Hindlimb muscle (tissue), 1 donor: ENCODE measurements at regions not wholly inside any gene's neighbourhood (a gene's known extent, or its start where the extent isn't known, plus 50 kb on each side); places are given as distances from the start of the nearest gene placed in this dataset.

Experiments
- DNase-seq: peaks from one replicate; pipeline ENCODE4 v3.0.0-alpha.2; 2013

DNA sequence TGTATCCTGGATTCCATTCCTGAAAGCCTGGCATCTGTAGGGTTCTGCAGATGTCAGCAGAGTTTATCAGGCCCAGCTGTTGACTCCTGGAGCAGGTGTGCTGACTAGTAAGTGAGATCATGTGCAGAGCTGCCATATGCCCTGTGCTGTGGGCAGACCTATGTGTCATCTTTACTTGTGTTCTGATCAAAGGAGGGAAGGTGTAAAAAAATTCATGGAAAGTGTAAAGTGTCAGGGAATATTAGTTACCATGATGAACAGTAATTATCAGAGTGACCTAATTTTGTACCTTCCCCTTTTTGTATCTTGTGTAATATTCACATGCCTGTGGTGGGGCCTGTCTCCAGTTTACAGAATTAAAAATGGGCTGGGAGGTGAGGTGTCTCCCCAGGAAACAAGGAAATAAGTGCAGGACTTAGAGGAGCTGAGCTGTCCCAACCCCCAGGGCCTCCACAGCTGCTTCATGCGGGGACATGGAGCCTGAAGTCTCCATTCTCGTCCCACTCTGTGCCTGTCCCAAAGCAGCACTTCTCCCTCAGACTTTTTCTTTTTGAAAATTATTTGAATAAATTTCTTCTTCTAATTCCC is 148.2 kb upstream of the GGTLC1 start:
- no peak for DNase-seq

DNA sequence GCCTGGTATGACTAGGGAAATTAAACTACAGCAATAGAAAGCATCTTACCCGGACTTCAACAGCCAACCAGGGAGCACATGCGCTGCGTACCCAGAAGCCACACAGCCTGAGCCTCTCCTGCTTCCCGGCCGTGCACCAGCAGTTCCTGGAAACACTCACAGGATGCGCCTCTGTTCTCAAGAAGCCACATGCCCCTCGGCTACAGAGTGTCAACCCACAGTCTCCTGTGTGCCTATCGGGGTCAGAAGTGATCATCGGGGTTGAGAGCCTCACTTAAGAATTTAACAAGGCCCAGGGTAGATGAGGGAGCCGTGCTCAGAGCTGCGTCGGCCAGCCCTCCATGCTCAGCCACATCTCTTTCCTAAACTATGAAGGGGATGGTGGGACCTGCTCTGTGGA is 147.2 kb upstream of the GGTLC1 start:
- DNase-seq: no peak

DNA sequence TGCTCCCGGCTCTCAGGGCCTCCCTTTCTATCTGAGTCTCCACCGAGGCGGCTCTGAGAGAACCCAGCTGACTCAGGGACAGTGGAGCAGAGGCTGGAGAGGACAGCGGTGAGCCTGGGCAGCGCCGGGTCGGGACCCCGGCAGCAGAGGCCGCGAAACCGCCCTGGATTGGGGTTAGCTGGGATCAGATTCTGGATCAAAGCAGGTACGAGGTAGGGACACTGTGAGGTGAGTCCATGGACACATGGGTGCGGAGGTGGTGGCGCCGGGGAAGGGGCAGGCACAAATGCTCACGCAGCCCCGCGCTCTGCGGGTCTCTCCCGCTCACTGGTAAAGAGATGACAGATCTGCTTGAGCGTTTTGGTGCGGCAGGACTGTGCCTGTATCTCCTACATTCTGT is 146.4 kb upstream of the GGTLC1 start:
- no peak for DNase-seq

DNA sequence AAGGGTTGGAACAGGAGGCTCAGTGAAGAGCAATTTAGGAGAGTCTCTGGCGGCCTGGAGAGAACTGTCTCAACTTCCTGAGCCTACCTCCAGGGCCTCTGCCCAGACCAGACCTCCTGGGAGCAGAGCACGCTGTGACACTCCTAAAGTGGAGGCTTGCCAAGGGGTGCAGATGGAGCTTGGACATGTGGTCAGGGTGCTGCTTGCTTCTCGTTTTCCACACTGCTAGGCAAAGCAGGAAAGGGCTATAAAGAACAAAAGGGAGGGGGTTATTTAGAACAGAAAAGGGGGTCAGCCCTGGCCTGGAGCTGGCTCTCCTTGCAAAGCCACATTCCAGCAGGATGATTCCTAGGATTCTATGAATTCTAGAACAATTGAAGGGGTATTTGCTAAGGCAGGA is 145.7 kb upstream of the GGTLC1 start:
- DNase-seq: no peak

DNA sequence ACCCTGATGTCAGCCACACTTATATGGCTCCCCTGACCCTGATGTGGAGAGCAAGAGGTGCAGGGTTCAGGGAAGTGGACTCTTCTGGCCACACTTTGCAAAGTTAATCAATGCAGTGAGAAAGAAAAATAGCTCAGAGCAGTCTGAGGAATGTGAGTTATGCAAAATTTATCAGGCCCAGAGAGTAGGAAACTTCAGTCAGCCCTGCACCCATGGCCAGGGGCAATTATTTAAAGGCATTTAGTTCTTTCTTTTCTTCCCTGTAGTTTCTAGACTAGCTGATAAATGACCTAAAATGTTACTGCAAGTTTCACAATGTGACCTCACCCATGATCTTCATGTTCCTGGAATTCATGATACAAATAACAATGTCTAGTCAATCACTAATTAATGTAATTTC is 143.7 kb upstream of the GGTLC1 start:
- no peak for DNase-seq

DNA sequence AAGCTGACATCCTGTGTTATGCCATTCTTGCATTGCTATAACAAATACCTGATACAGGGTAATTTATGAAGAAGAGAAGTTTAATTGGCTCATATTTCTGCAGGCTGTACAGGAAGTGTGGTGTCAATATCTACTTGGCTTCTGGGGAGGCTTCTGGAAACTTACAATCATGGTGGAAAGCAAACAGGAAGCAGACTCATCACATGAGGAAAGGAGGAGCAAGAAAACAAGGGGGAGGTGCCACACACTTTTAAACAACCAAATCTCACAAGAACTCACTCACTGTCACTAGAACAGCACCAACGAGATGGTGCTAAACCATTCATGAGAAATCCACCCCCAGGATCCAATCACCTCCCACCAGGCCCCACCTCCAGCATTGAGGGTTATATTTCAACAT is 143.1 kb upstream of the GGTLC1 start:
- no peak for DNase-seq

DNA sequence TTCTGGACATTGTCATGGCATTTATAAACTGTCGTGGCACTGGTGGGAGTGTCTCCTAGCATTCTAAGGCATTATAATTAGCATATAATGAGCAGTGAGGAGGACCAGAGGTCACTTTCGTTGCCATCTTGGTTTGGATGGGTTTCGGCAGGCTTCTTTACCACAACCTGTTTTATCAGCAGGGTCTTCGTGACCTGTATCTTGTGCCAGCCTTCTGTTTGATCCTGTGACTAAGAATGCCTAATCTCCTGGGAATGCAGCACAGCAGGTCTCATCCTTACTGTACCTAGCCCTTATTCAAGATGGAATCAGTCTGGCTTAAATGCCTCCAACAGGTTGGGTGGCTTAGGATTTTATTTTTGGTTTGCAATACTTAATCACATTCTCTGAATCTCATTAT is 142.7 kb upstream of the GGTLC1 start:
- no peak for DNase-seq

DNA sequence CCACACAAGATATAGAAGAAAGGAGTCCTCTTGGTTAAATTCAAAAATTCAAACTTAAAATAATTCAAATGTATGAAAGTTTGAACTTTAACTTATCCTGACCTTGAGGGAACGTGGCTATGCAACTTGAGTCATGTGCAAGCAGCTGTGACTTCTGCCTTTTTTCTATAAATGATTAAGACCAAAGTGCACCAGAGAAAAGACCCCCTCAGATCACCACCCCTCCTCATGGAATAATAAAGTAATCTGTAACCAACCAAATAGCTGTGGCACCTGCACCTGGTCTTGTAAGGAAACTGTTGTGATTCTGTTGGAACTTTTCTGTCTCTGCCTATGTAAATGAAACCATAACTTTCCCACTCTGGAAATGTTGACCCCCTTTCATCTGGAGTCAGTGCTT is 141.1 kb upstream of the GGTLC1 start:
- DNase-seq: no peak

DNA sequence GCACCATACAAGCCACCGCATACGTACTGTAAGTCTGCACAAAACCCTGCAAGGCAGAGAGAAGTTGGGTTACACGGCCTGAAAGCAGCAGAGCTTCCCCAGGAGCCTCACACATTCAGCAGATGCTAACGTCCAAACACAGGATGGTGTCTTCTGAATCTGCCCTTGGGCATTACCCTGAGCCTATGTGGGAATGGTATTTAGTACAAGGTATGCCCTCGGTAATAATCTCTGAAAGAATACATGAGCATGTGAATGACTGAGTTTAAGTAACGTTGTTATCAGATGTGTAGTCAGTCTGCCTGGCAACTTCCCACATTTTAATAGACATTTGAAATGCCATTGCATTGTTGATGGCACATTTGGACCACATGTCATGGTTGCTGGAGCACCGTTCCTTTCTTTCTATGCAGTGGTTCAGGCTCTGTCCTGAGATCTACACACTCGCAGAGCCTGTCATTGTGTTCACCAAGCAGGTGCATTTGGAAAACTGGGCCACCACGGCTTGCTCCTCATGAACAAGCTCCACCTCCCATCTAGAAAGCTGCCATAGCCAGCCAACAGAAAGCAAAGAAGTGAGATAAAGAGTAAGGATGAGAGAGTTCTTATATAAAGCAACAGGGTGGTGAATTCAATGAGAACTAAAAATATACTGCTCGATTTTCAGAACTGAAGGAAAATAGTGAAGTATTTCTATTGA is 136.5 kb upstream of the GGTLC1 start:
- DNase-seq: no peak

DNA sequence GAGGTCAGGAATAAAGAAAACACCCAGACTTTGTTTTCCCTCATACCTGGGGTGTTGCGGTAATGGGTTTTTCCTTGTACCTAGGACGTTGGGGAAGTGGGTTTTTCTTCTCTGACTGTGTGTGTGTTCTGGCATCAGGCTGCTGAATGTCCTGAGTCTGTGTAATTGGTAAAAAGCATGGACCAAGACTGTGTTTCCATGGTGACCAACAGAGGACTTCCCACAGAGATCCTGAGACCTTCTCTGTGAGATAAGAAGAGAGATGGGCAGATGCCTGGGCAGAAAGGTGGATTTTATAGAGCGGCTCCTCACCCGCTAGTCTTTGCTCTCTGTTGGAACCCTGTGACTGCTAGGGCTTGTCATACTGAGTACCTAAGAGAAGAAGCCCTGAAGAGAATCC is 135.4 kb upstream of the GGTLC1 start:
- no peak for DNase-seq

DNA sequence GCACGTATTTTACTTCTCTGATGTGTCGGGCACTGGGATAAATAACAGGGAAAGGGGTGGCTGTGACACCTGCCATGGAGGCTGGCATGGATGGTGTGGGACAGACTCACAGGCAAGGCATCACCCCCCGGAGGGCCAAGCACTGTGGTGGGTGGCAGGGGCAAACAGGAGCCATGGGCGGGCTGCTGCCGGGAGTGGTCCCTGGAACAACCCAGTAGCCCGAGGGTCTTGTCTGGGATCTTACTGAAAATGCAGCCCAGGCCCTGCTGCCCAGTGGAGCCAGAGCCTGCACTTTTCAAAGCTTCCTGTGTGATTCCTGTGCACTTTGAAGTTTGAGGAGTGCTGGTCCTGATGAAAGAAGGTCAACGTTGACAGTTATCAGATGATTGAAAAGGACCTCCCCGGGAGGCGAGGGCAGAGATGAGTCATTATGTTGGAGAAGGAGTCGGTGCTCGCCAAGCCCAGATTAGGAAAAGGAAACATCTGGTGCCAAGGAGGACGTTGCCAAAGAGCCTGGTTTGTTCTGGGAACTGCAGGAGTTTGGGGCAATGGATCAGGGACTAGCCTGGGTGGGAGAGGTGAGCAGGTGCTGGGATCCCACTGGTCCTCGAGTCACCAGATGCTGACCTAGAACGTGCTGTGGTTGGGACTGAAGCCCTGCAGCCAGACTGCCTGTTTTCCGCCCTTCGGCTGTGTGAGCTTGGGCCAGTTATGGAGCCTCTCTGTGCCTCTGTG is 130.0 kb upstream of the GGTLC1 start:
- DNase-seq: no peak

DNA sequence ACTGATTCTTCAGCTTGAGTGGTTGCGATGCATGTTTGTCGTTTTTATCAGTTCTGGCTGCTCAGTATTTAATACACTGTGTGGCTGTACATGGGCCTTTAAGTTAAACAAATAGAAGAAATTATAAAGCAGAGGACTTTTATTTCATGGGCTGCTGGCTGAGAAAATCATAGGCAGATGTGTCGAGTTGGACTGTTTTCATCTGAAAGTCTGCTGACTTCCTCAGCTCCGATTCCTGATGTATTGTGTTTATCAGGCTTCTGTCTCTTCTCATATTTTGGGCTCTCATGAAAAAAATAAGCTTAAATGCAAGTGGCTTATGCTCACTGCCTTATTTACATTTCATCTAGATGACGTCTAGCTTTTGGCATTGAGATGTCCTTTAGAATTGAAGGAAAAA is 129.5 kb upstream of the GGTLC1 start:
- peak; percentile 29 for DNase-seq

DNA sequence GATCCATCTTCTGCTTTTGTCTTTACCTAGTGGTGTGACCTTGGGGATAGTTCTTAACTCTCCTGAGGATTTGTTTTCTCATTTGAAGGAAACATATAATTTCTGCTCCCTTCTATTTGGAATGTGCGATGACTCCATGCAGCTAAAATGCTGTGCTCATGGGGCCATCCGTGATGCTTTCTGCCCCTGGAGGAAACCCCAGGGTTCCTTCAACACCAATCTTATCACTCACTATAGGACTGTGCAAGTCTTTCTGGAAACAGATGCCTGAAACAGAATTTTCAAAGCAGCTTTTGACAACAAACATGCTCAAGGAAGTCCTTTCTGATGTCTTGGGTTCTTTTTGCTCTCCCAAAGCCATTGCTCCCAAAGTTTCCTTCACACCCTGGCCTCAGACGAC is 128.8 kb upstream of the GGTLC1 start:
- no peak for DNase-seq

DNA sequence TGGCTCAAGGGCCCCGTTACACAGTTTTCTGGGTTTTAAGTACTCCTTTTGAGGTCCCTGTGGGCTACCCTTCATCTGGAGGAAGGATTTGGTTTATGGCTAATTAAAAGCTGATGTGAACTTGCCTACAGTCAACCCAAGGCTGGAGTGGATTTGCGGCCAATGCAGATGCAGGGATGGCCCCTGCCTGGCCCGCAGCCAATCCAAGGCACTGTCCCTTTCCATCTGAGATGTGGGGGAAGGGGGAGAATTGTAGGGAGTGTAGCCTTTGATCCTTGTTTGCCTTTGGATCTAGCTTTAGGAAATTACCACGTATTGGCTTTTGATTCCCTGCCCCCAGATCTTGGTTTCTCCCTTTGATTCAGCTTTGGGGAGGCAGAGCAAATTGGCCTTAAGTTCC is 128.0 kb upstream of the GGTLC1 start:
- DNase-seq: no peak

DNA sequence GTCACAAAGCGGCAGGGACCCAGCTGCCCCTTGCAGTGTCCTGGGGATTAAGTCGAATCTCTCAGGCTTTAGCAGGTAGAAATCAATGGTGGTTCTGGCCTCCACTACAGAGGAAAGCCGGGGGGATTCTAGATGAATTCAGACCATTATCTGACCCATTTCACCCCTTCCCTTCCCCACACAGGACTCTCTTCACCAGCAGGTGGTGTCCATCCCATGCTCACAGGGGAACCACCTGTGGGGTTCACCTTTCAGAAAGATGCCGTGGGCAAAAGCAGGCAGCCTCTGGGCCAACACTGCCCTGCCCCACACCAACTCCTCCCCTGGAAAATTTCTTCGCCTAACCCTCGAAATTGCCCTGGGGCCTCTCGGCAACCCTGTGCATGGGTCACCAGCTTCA is 123.8 kb upstream of the GGTLC1 start:
- no peak for DNase-seq

DNA sequence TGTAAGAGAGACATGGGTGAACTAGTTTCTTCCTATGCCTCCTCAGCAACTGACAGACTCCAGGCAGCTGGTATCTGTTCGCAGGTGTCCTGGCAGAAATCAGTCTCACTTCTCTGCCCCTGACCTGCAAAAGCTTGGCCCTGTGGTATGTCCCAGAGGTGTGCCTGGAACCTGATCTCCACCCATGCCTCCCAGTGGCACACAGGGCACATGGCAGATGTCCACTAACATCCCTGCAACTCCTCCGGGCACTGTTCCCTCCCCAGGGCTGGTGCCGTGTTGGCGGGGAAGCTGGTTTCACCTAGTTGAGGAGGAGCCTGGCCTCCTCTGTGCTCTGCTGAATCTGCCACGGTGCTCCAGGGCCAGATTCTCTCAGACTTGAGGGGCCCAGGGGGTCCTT is 123.3 kb upstream of the GGTLC1 start:
- no peak for DNase-seq

DNA sequence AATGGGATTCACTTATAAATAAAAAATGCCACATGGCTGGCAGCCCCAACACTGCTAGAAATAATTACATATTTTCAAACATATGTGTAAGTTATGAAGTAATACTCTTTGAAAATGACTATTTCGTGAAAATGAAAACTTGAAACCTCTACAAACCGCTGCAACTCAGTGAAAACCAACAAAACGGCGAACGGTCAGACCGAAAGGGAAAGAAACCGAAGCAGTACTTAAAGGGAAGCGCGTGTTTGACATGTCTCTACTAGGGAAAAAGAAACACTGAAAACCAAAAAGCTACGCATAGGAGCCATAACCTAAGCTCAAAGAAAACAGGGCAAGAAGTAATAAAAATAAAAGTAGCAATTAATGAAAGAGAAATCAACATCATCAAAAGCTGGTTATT is 121.0 kb upstream of the GGTLC1 start:
- DNase-seq: no peak

DNA sequence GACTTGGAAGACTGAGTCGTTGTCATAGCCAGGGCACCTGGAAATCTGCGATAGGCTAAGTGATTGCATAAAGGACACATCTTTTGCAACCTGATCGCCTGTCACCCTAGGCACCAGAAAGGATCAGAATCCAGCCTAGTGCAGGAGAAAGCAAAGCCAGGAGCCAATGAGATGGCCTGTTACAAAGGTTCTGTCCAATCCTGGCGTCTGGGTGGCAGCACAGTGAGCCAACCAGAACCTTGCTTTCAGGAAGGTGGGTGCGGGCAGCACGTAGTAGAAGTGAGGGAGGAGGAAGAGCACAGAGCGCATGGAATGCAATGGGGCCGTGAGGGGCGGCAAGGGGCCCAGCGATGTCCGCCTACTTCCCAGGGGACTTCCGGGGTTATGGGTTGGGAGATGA is 120.4 kb upstream of the GGTLC1 start:
- no peak for DNase-seq

DNA sequence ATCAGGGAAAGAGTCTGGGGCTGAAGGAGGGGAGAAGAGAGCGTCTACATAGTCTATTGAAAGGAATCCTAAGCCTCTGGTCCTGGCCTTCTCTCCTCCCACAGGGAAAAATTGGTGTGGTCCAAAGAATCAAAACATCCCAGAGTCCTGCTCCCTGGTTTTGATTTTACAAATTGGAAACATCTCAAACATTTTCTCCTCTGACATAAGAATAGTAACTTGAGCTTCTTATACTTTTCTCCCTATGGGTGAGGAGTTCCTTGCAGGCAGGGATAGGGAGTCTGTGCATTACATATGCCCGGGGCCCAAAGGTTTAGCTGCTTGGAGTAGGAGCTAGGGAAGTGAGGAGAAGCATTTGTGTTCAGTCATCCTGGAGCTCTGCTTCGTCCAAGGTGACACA is 120.0 kb upstream of the GGTLC1 start:
- no peak for DNase-seq

DNA sequence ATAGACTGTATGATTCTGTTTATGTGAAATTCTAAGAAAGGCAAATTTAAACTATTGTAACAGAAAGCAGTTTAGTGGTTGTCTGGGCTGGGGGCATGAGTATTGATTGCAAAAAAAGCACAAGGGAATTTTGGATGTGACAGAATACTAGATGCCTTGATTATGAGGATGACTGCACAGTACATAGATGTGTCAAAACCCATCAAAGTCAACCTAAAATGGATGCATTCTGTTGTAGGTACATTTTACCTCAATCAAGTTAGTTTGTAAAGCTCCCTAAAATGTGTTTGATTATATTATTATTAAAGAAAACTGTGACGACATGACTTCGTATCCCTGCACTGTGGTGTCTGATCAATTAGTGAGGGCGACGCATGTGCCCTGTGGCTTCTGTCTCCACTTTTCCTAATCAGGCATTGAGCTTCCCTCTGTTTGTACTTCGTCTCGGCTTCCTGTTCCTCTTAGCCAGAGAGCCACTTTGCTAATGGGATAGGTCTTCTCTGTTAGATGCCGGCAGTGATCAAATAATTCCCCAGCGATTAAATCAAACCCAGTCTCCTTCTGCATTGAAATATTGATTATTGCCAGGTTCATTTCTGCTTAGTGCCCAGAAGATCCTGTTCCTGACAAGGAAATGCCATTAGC is 118.3 kb upstream of the GGTLC1 start:
- no peak for DNase-seq

DNA sequence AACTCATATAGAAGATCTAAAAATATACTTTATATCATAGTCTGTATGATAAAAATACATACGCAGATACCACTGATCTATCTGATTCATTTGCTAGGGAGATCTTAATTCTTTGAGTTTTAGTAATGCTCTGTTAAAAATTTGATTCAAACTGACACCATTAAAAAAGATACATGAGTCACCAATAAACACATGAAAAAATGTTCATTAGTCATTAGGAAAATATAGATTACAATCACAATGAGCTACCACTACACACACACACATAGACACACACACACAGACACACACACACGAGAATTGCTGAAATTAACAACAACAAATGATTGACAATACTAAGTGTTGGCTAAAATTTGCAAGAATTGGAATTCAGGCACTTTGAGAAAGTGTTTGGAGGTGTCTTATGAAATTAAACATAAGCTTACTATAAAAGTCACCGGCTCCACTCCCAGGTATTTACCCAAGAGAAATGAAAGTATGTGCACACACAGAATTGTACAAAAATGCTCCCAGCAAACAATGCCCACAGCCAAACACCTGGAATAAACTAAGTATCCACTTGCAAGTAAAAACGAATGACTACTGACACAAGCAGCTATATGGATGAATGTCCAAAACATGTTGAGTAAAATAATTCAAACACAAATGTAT is 117.7 kb upstream of the GGTLC1 start:
- DNase-seq: no peak

DNA sequence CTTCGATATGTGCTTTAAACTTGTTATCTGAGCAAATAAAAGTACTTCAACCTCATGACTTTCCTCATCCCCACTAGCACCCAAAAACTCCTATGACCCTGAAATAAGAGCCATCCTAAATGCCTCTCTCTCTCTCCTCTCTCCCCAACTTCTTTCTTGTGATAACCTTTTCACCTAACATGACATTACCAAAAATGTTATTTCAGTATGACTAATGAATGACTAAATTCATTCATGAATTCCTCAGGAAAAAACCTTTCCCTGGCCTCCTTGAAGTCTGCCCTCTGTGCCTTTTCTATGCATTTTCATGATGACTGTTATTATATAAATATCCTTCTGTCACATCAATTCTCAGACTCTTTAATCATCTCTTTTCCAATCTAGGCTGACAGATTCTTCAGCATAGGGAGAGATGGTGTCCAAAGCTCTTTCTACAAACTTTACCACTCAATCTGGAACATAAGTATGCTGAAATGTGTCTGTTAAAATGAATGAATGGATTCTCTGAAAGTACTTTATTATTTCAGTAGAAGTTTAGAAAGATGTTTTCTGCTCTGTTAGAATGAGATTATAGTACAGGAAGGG is 114.3 kb upstream of the GGTLC1 start:
- DNase-seq: no peak

DNA sequence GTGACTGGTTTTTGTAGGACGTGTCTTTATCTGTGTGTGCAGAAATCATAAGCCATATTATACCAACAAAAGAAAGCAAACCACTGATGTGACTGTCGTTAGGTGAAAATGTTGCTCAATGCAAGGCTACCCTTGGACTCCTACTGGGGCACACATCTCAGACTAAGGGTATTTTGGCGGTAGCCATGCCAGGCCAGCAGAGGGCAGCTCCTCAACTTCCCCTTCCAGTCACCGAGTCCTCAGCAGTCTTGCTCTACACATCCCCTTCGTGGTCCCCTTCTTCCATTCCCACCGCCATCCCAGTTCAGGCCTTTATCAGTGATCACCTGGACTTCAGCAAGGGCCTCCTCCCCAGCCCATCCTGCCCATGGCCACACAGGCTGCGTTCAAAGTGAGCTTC is 113.7 kb upstream of the GGTLC1 start:
- DNase-seq: no peak
